Motor neuron (in vitro differentiated cells): ENCODE measurements at regions not wholly inside any gene's neighbourhood (a gene's known extent, or its start where the extent isn't known, plus 50 kb on each side); places are given as distances from the start of the nearest gene placed in this dataset.

ENCODE experiments used
- ATAC-seq, 8 experiments: fragments of 200-7000 bp; cut with Tn5 transposase; replicated peaks in 6 of 8; 2 replicates each; pipeline ENCODE4 v1.8.0; 2021; ENCODE audit warnings: mild to moderate bottlenecking in 8 of 8, moderate library complexity in 8 of 8
- H3K27ac ChIP-seq, 2 donors: fragments of 250-450 bp; sonication (Bioruptor Pico); 2 replicates each; pipeline ENCODE4 v1.9.0; 2021; ENCODE audit warnings: antibody characterized with exemption in 2 of 2, mild to moderate bottlenecking in 2 of 2, moderate library complexity in 1 of 2
- H3K4me1 ChIP-seq, 2 donors: fragments of 250-450 bp; sonication (Bioruptor Pico); replicated peaks in 1 of 2; 2 replicates each; pipeline ENCODE4 v1.6.1; 2021; ENCODE audit warnings: antibody characterized with exemption in 2 of 2, mild to moderate bottlenecking in 2 of 2, moderate library complexity in 1 of 2
- H3K4me3 ChIP-seq, 5 donors: fragments of 250-450 bp; sonication (Bioruptor Pico); 2 replicates each; pipeline ENCODE4 v1.9.0; 2021; ENCODE audit warnings: antibody characterized with exemption in 5 of 5, mild to moderate bottlenecking in 5 of 5, moderate library complexity in 4 of 5
- WGBS, 10 experiments: fragments of 450-650 bp; shearing (Covaris generic); methylation state at CpG; one replicate each; pipeline ENCODE4 v1.0.0; 2022; 5-methylcytosine and 5-hydroxymethylcytosine counted together
- in situ Hi-C, 9 experiments: fragments of 400-800 bp; cut with MboI; loops; one replicate each; pipeline ENCODE4 v1.15.0; 2021; ENCODE audit warnings: low sequenced_read_pairs in 9 of 9, low pct_unique_long_range_greater_than_20kb in 2 of 9; ENCODE audit not compliant: unreplicated experiment in 9 of 9

DNA sequence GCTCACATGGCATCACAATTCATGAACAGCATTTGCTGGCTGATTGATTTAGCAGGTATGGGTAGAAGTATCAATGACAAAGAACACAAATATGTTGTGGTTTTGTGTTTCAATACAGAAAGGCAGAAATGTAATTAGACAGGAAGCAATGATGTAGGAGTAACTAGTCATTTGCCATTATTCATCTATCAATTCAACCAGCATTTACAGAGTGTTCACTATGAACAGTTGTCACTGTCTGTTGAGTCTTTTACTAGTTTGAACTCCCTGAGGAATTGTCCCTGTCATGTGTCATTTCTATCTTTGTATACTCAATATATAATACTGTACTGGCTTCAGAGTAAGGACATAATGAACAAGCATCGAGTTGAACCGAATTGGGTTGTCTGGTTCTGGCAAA lies 51.5 kb upstream of the ARHGAP24 start:
- no peak overlapping the region for H3K4me3 ChIP-seq

More for the DNA sequence above, 51.5 kb upstream of the ARHGAP24 start:
- peaks cover 5 to 10% of the 10 kb centered on the region in 2 donors for H3K4me1 ChIP-seq
- H3K27ac ChIP-seq: no peak overlapping the region
- ATAC-seq: peak in 2 of 8 experiments; percentile 38 to 43
- 38 to 100% (median 82%) methylated on average over 1 to 2 of the region's 2 CpGs; no CpG with 5 or more reads in 4 of the 10 experiments for WGBS, 10 experiments
- in situ Hi-C loops: no loop called here
